ENCODE measurements at regions not wholly inside any gene's neighbourhood (a gene's known extent, or its start where the extent isn't known, plus 50 kb on each side); places are given as distances from the start of the nearest gene placed in this dataset.
"Not testable (repeated sequence)": the region's sequence is repeated elsewhere in the genome, so short reads cannot be mapped to it uniquely, and the experiment has no call there.

DNA sequence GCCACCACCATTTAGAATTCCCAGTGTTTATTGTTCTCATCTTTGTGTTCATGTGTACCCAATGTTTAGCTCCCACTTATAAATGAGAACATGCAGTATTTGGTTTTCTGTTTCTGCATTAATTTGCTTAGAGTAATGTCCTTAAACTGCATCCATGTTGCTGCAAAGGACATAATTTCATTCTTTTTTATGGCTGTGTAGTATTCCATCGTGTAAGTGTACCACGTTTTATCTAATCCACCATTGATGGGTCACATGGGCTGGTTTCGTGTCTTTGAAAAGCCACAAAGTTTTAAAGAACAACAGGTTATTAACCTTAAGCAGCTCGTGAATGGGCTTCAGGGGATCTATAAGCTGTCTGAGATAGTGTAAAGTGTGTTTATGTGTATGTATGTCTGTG, 125.2 kb upstream of the CDIN1 start:
- not testable (repeated sequence) for DNase-seq (ENCODE audit: low read depth in 2 of 2)

DNA sequence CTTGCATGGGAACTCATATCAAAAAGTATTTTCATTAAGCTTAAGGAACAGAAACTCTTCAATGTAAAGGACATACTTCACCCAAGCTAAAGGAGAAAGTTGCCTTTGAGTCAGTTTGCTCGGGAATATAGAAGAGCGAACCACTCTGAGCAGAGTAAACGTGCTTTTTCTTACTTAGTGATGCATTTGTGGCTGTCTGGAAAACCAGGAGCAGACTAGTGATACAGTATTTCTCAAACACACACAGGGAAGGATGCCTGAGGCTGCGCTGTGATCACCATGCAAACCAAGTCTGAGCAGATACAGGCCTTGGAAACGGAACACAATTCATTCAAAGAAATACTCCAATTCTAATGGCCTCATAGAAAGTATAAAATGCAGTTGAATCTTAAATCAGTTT, 121.0 kb upstream of the CDIN1 start:
- no peak for DNase-seq (ENCODE audit: low read depth in 2 of 2)

DNA sequence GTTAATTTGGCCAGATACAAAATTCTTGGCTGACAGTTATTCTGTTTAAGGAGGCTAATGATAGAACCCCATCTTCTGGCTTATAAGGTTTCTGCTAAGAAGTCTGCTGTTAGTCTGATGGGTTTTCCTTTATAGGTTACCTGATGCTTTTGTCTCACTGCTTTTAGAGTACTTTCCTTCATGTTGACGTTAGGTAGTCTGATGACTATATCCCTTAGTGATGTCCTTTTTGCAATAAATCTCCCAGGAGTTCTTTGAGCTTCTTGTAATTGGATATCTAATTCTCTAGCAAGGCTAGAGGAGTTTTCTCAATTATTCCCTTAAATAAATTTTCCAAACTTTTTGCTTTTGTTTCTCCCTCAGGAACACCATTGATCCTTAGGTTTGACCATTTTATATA, 114.1 kb upstream of the CDIN1 start:
- DNase-seq (ENCODE audit: low read depth in 2 of 2): no peak

DNA sequence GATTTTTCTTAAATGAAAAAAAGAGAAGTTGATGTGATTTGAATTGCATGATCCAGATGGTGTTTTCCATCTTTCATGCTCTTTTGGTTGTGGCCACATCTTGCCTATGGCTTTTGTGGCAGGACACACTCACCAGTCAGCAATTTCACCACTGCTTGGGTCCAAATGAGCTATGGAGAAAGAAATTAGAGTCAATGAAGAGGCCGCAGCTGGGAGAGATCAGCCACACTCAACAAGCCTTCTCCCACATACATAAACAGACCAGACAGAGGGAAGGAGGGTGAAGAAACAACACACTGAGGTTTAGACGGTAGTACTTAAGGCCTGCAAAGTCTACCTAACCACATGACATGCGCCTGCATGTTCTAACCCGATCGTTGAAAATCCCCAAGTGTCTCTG, 110.7 kb upstream of the CDIN1 start:
- DNase-seq (ENCODE audit: low read depth in 2 of 2): no peak

DNA sequence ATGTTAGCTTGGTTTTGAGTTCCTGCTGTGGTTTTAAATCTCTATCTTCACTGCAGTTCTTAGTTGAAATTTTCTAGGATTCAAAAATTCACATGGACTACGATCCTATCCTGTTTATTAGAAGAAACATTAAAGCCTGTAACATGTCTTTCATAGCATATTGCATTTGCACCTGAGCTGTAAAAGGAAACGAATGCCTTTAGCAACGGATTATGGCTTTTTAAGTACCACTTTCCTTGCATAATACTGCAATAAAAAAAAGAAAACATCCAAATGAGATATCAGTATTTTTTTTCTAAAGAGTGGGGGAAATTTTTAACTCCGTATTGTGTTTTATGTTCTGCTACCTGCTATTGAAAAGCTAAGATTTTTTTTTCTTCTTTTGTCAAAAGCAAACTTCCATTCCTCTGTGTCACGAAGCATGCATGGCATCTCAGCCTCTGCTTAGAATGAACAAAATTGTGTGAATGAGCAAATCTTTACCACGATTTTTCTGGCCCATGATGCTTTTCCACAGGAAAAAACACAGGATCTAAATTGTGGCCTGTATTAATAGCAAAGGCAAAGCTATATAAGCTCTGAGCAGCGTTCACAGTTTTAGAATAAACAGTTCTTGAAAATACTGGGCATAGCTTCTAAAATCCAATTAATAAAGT, 110.0 kb upstream of the CDIN1 start:
- no peak for DNase-seq (ENCODE audit: low read depth in 2 of 2)

DNA sequence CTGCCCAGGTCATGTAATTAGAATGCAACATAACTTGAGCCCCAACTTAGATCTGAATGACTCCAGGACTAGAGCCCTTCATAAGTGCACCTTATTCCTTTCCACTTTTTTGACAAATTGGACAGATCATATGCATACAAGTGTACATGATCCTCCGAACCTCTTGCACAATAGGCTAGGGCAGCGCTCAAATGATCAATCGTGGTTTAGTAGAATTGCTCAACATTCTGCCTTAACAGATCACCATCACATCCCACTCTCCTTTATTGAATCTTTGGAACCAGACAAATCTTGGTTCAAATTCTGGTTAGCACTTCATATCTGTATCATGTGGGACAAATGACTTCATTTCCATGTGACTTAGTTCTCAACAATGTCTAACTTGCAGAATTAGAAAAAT, 106.8 kb upstream of the CDIN1 start:
- no peak for DNase-seq (ENCODE audit: low read depth in 2 of 2)

DNA sequence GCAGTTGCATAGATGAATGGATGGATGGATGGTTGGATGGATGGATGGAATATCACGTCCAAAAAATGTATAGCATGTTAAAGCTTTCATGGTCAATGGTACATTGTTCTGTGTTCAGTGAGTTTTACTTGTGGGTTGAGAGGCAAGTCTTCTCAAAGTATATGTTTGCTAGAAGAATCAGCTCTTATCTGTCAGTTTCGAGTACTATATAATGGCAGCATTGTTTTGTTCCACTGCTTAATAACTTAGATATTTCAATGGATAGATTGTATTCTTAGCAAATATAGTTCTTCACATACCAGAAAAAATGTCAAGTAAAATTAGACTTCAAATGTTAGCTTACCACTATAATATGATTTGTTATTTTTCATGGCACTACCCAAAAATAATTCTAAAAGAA, 100.9 kb upstream of the CDIN1 start:
- DNase-seq (ENCODE audit: low read depth in 2 of 2): no peak

DNA sequence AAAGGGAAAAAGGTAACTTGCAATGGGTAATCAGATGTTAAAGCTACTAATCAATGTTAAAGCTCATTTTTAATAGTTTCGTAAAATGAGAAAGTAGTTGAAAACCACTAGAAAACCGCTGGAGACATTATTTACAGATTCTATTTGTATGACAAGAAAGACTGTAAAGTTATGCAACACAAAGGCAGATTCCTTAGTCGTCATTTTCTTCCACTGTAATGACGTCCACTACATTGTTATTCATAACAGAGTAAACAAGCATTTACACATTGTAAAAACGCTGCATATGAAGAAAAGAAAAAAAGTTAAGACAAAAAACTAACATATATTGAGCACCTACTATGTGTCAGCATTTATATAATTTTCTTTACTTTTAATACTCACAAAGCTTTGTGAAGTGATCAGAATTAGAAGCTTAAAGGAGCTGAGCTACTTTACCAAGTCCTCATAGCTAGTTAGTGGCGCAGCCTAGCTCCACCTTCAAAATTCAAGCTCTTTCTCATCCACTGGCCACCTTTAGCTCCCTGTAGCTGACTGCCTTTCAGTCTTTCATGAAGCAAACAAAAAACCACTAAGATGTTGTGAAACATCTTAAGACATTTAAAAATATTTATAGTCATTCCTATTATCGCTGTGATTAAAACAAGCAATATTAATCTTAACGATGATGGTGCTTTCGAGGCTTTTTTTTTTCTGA, 100.1 kb upstream of the CDIN1 start:
- no peak for DNase-seq (ENCODE audit: low read depth in 2 of 2)

DNA sequence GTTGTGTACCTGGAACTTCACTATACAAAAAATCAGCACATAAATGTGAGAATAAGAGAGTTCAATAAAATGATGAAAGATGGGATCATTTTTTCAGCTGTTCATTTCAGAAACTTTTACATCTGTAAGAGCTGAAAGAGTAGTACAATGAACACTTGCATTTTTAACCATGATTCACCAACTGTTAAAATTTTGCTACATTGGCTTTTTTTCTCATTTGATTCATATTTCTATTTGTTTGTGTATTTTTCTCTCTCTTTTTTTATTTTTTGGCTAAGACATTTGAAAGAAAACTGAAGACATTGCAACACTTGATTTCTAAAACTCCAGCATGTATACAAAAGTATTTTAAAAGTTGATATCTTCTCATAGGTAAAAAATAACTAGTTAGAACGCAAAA, 98.3 kb upstream of the CDIN1 start:
- no peak for DNase-seq (ENCODE audit: low read depth in 2 of 2)

DNA sequence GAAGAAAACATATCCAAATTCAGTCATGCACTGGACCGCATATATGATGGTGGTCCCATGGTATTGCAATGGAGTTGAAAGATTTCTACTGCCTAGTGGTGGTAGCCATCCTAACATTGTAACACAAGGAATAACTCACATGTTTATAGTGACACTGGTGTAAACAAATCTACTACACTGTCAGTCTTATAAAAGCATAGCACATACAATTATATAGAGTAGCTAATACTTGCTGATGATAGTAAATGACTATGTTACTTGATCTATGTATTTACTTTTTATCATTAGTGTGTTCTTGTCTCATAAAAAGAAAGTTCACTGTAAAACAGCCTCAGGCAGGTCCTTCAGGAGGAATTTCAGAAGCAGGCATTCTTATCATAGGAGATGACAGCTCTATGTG, 96.0 kb upstream of the CDIN1 start:
- no peak for DNase-seq (ENCODE audit: low read depth in 2 of 2)

DNA sequence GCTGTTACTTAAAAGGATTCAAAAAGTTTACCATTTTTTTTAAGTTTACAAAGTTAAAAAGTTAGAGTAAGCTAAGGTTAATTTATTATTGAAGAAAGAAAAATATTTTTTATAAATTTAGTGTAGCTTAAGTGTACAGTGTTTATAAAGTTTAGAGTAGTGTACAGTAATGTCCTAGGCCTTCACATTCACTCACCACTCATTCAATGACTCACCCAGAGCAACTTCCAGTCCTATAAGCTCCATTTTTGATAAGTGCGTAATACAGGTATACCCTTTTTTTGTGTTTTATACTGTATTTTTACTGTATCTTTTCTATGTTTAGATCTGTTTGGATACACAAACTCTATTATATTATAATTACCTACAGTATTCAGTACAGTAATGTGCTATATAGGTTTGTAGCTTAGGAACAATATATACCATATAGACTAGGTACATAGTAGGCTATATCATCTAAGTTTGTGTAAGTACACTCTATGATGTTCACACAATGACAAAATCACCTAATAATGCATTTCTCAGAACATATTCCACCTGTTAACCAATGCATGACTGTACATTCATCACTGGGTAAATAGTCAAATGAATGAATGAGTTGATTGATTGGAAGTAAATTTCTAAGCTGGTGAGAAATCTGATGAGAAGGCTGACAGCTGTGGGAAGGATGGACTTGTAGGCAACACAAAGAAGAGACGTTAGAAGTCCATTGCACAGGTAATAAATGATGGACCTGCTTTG, 95.2 kb upstream of the CDIN1 start:
- no peak for DNase-seq (ENCODE audit: low read depth in 2 of 2)

DNA sequence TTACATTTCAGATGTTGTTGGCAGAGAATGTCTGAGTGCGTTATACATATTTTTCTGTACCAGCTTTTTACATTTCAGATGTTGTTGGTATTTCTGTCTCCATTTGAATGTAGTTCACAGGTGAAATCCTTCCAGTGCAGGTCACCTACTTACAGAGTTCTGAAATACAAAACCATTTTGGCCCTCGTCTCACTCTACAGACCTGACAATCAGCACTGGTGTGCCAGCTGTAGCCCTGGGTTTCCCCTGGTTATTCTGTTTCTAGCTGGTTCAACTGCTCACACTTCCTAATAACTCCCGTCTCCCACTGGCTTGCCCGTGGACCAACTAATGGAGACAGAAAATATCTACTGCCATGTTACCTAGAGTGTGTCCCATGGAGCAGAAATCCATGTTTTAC, 87.5 kb upstream of the CDIN1 start:
- DNase-seq (ENCODE audit: low read depth in 2 of 2): no peak

DNA sequence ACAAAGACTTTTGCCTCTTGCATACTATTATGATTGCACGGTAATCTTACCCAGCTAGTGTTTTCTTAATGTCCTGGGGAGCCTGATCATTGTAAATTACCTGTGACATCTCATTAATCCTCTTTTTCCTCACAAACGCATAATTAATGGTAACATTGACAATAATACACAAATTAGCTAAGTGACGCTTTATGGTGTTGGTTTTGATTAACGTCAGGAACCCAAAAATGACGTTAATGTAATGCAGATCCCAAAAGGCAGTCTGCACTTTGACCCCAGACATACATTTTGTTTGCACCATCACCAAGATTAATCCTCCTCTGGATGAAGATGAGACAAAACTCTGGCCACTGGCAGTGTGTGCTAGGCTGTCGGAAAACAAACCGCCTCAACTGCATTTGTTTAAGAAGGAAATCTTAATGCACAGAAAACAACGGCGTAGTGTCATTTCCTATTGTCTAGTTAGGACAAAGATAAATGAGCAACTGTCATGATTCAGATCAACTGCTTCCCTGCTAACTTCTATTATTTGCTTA, 83.9 kb upstream of the CDIN1 start:
- no peak for DNase-seq (ENCODE audit: low read depth in 2 of 2)

DNA sequence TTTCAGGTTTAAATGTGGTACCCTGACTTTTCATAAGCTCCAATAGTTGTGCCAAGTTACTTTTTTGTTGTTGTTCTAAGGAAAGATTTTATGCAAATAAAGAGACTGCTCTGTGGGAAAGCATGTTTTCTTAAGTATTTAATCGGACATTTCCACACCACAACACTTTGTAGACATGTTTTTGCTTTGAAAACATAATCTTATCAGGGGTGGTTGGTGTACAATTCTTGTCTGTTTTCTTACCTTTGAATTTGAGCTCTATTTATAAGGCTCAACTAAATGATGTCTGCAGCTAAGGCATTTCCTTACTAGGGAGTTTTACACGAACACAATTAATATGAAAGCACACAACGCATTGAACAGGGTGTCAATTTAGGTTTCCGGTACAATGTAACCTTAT, 81.5 kb upstream of the CDIN1 start:
- no peak for DNase-seq (ENCODE audit: low read depth in 2 of 2)

DNA sequence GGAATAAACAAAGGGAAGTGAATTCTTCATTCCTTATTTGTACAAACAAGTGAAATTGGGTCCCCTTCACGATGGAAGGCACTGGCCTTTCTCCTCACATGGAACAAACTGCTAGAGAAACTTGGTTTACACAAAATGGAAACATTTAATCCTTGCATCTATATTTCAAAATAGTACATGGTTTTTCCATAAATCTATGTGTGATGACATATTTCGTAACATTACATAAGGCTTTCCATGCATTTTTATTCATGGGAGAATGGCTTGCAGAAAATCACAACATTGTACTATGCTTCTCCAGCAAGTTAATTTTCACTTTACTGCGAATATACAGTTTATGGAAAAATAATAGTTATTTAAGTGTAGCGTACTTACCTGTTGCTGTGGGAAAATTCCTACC, 81.0 kb upstream of the CDIN1 start:
- no peak for DNase-seq (ENCODE audit: low read depth in 2 of 2)

DNA sequence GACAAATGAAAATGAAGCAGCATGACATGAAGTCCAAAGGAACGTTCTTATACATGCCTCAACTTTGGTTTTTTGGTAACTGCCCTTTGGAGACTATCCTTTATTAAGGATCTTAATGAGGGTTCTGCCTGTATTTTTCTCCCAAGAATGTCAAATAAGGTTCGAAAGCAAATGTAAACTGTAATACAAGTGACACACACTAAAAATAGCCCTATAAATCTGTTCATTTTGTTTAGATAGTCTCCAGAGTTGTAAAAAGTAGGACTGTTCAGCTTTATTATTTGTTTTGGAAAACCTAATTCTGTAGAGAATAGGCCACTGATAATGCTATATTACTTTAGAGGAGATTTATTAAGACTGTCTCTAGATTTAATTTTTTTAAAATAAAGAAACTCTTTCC, 80.5 kb upstream of the CDIN1 start:
- no peak for DNase-seq (ENCODE audit: low read depth in 2 of 2)

DNA sequence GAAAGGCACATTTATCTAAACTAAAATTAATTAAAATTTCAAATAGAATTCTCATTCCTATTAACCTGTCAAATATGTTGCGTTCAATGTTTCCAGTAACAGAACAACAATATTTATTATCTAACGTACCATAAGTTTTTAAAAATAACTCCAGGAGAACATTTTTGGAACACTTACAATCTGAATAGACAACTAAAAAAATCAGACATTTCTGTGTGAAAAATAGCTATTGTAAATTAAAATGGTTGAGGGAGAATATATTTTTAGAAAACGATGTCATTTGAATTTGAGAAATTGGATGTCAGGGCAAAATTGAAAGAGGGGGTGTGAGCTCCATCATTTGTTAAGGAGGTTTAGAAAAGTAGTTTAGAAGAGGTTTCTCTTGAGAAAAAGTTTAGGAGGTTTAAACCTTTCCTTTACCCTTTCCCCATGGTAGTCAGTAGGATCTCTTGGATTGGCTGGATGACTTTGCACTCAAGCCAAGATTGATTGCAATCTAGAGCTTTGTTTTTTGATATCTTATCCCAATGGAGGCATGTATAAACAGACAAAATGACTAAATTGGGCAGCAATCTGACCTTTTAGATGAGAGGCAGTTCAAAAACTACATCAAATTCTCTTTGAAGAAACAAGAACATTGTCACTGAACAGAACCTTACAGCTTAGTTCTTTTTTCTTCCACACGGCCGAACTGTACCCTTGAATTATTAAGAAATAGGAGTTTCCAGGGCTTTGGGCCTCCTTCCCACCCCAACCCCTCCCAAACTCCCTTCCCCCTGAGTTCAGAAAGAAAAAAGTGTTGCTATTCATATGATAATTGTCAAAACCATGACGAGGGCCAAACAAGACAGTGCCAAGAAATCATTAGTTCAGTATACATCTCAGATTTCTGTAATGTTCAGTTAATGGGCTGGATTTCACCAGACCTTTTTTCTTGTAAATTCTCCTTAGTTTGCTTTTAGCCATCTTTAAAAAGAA, 79.7 kb upstream of the CDIN1 start:
- no peak for DNase-seq (ENCODE audit: low read depth in 2 of 2)

DNA sequence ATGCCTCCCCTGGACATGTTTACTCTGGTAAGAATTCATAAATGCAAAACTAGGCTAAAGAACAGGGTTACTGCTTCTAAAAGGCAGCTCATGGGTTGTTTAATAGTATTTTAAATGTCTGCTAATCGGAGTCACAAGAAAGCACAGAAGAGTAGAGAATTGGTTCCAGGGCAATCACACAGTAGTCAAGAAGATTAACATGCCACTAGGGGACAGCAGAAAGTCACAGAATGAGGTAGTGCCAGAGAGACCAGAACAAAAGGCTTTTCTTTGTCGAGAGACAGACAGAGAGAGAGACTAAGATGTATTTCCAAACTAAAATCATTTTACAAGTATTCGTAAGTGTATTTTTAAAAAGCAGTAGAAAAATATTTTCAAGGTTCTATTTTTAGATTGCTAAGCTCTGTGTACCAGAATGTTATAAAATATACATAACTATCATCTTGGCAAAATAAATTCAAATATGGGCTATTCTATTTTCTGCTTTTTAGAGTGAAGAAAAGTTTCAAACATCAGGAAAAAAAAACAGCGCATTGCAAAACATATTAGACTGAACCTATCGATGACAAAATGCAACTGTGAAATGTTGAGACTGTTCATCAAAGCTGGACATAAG, 78.3 kb upstream of the CDIN1 start:
- DNase-seq (ENCODE audit: low read depth in 2 of 2): no peak

DNA sequence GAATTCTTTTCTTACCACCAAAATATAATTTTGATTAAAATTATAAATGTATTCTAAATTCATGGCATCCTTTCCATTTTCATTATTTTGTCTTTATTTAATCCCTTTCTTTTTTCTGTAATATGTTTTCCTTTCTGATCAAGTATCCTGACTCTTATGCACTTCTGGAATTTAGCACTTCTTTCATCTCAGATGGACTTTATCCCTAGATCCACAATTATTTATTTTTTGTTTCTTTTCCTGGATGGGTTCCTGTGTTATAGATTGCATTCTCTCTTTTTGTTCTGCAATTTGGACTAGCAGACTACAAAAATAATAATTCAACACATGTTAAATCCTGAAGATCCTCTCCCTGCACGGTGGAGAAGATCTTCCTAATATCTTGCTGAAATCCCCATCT, 76.9 kb upstream of the CDIN1 start:
- DNase-seq (ENCODE audit: low read depth in 2 of 2): no peak

DNA sequence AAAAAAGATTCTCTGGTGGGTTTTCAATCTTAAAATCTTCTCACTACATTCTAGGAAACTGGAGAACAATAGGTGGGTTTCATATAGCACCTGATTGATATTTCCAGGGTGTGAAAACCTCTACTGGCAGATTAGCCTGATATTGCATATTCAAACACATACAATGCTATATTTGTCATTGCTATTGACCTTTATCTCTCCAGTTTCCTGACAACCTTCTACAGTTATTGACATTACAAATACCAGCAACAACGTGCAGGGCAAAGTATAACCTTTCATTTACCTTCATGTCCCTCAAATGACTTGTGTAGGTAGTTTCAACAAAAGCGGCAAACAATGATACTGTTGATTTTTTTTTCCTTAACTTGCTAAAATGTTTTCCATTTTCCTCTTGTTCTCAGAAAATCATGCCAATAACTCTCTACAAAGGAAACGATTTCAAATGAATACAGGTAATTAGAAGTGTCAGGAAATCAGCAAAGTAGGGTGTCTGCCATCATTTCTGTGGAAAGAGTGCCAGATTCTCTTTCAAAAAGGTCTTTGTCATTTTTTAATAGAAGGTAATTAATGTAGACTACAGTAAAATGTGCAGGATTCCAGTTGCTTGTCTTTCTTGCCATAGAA, 72.6 kb upstream of the CDIN1 start:
- DNase-seq (ENCODE audit: low read depth in 2 of 2): no peak

DNA sequence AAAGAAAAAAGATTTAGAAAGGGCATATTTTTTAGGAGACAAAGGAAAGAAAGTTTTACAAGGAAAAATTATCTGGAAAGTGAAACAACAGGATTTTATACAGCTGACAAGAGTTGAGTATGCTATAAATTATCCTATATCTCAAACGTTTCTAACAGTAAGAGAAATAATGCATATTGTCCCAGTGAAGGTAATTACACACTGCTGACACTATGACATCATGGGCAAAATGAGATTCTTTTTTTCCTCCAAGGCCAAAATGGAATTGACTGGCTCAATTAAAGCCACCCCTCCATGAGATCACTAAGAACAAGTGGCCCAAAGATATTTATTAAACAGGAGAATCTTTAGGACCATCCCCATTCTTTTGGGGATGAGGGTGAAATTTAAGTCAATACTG, 72.0 kb upstream of the CDIN1 start:
- no peak for DNase-seq (ENCODE audit: low read depth in 2 of 2)
